ENCODE measurements at regions not wholly inside any gene's neighbourhood (a gene's known extent, or its start where the extent isn't known, plus 50 kb on each side); places are given as distances from the start of the nearest gene placed in this dataset.

- TF ChIP-seq CTCF (IDR thresholded peaks at IDR 0.05; ENCODE audit: low read length) (no peak), EZH2 (optimal IDR thresholded peaks at IDR 0.05; ENCODE audit: low read depth, low read length) (no peak), EZH2phosphoT487 (IDR thresholded peaks at IDR 0.05; ENCODE audit: low read length) (no peak)
- Histone ChIP-seq H3K4me2 (ENCODE audit: low read depth, low read length) (no peak overlapping the region), H3K27me3 (replicated peaks; ENCODE audit: insufficient read depth, low read length) (peaks cover 97% of the 10 kb centered on the region), H4K20me1 (ENCODE audit: insufficient read depth, low read length) (no peaks in the 10 kb centered on the region), H3K9me3 (replicated peaks; ENCODE audit: insufficient read depth, low read length) (no peaks in the 10 kb centered on the region), H3K4me1 (ENCODE audit: low read length) (no peaks in the 10 kb centered on the region), H3F3A (ENCODE audit: insufficient read depth, low read length) (no peaks in the 10 kb centered on the region), H3K27ac (ENCODE audit: low read length) (no peak overlapping the region), H3K36me3 (replicated peaks; ENCODE audit: insufficient read depth, low read length) (no peaks in the 10 kb centered on the region), H3K79me2 (ENCODE audit: low read length) (no peaks in the 10 kb centered on the region), H3K9ac (ENCODE audit: low read length) (no peak overlapping the region), H3K4me3 (ENCODE audit: low read length) (no peak overlapping the region), H2AFZ (ENCODE audit: low read length) (no peak overlapping the region), H3K9me2 (replicated peaks; ENCODE audit: insufficient read depth, low read length) (no peaks in the 10 kb centered on the region)
- DNase-seq, result no peak
Observed at GRCh38 chr17:49915670-49916069, 53.3 kb upstream of the DLX4 start.

GRCh38 chr17:49916854-49917515 is 52.0 kb upstream of the DLX4 start:
- no peaks in the 10 kb centered on the region for H3K9me3 ChIP-seq (replicated peaks; ENCODE audit: insufficient read depth, low read length)
- H3K4me1 ChIP-seq (ENCODE audit: low read length), result no peaks in the 10 kb centered on the region
- TF ChIP-seq EZH2 (optimal IDR thresholded peaks at IDR 0.05; ENCODE audit: low read depth, low read length) (no peak), CTCF (IDR thresholded peaks at IDR 0.05; ENCODE audit: low read length) (no peak), EZH2phosphoT487 (IDR thresholded peaks at IDR 0.05; ENCODE audit: low read length) (no peak)
- H3K4me3 ChIP-seq (ENCODE audit: low read length), result no peak overlapping the region
- no peak overlapping the region for H2AFZ ChIP-seq (ENCODE audit: low read length)
- no peaks in the 10 kb centered on the region for H4K20me1 ChIP-seq (ENCODE audit: insufficient read depth, low read length)
- no peak overlapping the region for H3K4me2 ChIP-seq (ENCODE audit: low read depth, low read length)
- no peaks in the 10 kb centered on the region for H3K36me3 ChIP-seq (replicated peaks; ENCODE audit: insufficient read depth, low read length)
- H3K27ac ChIP-seq (ENCODE audit: low read length), result no peak overlapping the region
- H3K9me2 ChIP-seq (replicated peaks; ENCODE audit: insufficient read depth, low read length), result no peaks in the 10 kb centered on the region
- H3K27me3 ChIP-seq (replicated peaks; ENCODE audit: insufficient read depth, low read length), result peaks cover 97% of the 10 kb centered on the region
- no peak overlapping the region for H3K9ac ChIP-seq (ENCODE audit: low read length)
- H3F3A ChIP-seq (ENCODE audit: insufficient read depth, low read length), result no peaks in the 10 kb centered on the region
- H3K79me2 ChIP-seq (ENCODE audit: low read length), result no peaks in the 10 kb centered on the region
- no peak for DNase-seq

GRCh38 chr17:49918591-49918990 is 50.4 kb upstream of the DLX4 start:
- H2AFZ ChIP-seq (ENCODE audit: low read length), result no peak overlapping the region
- H3F3A ChIP-seq (ENCODE audit: insufficient read depth, low read length), result no peaks in the 10 kb centered on the region
- no peak overlapping the region for H3K9ac ChIP-seq (ENCODE audit: low read length)
- H3K27me3 ChIP-seq (replicated peaks; ENCODE audit: insufficient read depth, low read length), result peaks cover 97% of the 10 kb centered on the region
- no peak for DNase-seq
- no peaks in the 10 kb centered on the region for H3K36me3 ChIP-seq (replicated peaks; ENCODE audit: insufficient read depth, low read length)
- H3K4me2 ChIP-seq (ENCODE audit: low read depth, low read length), result no peak overlapping the region
- no peaks in the 10 kb centered on the region for H3K4me1 ChIP-seq (ENCODE audit: low read length)
- no peaks in the 10 kb centered on the region for H3K79me2 ChIP-seq (ENCODE audit: low read length)
- H4K20me1 ChIP-seq (ENCODE audit: insufficient read depth, low read length), result no peaks in the 10 kb centered on the region
- H3K4me3 ChIP-seq (ENCODE audit: low read length), result no peak overlapping the region
- no peaks in the 10 kb centered on the region for H3K9me2 ChIP-seq (replicated peaks; ENCODE audit: insufficient read depth, low read length)
- H3K9me3 ChIP-seq (replicated peaks; ENCODE audit: insufficient read depth, low read length), result no peaks in the 10 kb centered on the region
- no peak overlapping the region for H3K27ac ChIP-seq (ENCODE audit: low read length)
- TF ChIP-seq EZH2 (optimal IDR thresholded peaks at IDR 0.05; ENCODE audit: low read depth, low read length) (no peak), EZH2phosphoT487 (IDR thresholded peaks at IDR 0.05; ENCODE audit: low read length) (no peak), CTCF (IDR thresholded peaks at IDR 0.05; ENCODE audit: low read length) (no peak)

Data from MM.1S (cell line).